ENCODE measurements at regions not wholly inside any gene's neighbourhood (a gene's known extent, or its start where the extent isn't known, plus 50 kb on each side); places are given as distances from the start of the nearest gene placed in this dataset.

- intact Hi-C loops (cut with micrococcal nuclease; ENCODE audit: unreplicated experiment) (no loop called here), in situ Hi-C loops (cut with MboI) (no loop called here)
- FAIRE-seq, result no peak
- Histone ChIP-seq H3K9me3 (replicated peaks; ENCODE audit: control insufficient read depth, insufficient read depth, low read length) (no peaks in the 10 kb centered on the region), H3K4me1 (ENCODE audit: control insufficient read depth, insufficient read depth, low read length) (no peaks in the 10 kb centered on the region), H3K4me2 (ENCODE audit: control insufficient read depth, insufficient read depth) (no peak overlapping the region), H3K36me3 (ENCODE audit: control insufficient read depth in 2 of 2, insufficient read depth in 2 of 2, low read length in 1 of 2) (no peaks in the 10 kb centered on the region), H4K20me1 (ENCODE audit: control insufficient read depth, insufficient read depth) (no peaks in the 10 kb centered on the region), H3K27ac (ENCODE audit: control insufficient read depth, insufficient read depth) (no peak overlapping the region), H3K27me3 (replicated peaks in 1 of 2; ENCODE audit: control insufficient read depth in 2 of 2, insufficient read depth in 2 of 2, low read length in 1 of 2) (no peaks in the 10 kb centered on the region), H3K9ac (ENCODE audit: control insufficient read depth, insufficient read depth, low read length) (no peak overlapping the region), H2AFZ (ENCODE audit: control insufficient read depth, low read depth, low read length) (no peak overlapping the region), H3K4me3 (no peak overlapping the region), H3K79me2 (ENCODE audit: control insufficient read depth, insufficient read depth, low read length) (no peaks in the 10 kb centered on the region)
- TF ChIP-seq YBX1 (IDR thresholded peaks at IDR 0.05), result no peak
- TF ChIP-seq STAT1 (conservative IDR thresholded peaks at IDR 0.05), result no peak
- WGBS (ENCODE audit: insufficient coverage, insufficient replicate concordance, low lambda C conversion rate, missing lambda C conversion rate), result 83% methylated on average over 8 of the region's 8 CpGs
- RAD21 ChIA-PET (ENCODE audit: unreplicated experiment), result no interaction called here
- POLR2A ChIA-PET, result no interaction called here
- SMC1A ChIA-PET (ENCODE audit: uncharacterized antibody, unreplicated experiment), result no interaction called here
- ATAC-seq, result no peak
- no TSS peak for BruUV-seq (replicated peaks)
- no peak for DNase-seq (ENCODE audit: low read depth, low spot score)
- CTCF ChIA-PET, result no interaction called here
Measured at GRCh38 chrX:80929251-80929650, 119.6 kb upstream of the BRWD3 start.

DNA sequence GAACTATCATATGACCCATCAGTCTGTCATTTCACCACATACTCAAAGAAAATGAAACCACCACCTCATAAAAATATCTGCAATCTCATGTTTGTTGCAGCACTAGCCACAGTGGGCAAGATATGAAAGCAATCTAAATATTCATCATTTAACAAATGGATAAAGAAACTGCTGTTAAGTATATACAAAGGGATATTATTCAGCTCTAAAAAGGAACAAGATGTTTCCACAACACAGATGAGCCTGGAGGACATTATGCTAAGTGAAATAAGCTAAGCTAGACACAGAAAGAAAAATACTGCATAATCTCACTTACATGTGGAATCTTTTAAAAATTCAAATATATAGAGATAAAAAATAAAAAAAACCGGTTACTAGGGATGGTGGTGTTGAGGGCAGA is 108.2 kb upstream of the BRWD3 start:
- ChIA-PET POLR2A (no interaction called here), RAD21 (ENCODE audit: unreplicated experiment) (no interaction called here), SMC1A (ENCODE audit: uncharacterized antibody, unreplicated experiment) (no interaction called here), CTCF (no interaction called here)
- Histone ChIP-seq H3K79me2 (ENCODE audit: control insufficient read depth, insufficient read depth, low read length) (no peaks in the 10 kb centered on the region), H3K4me3 (no peak overlapping the region), H3K27me3 (replicated peaks in 1 of 2; ENCODE audit: control insufficient read depth in 2 of 2, insufficient read depth in 2 of 2, low read length in 1 of 2) (no peaks in the 10 kb centered on the region), H3K27ac (ENCODE audit: control insufficient read depth, insufficient read depth) (no peak overlapping the region), H3K9ac (ENCODE audit: control insufficient read depth, insufficient read depth, low read length) (no peak overlapping the region), H3K36me3 (ENCODE audit: control insufficient read depth in 2 of 2, insufficient read depth in 2 of 2, low read length in 1 of 2) (no peaks in the 10 kb centered on the region), H3K9me3 (replicated peaks; ENCODE audit: control insufficient read depth, insufficient read depth, low read length) (no peaks in the 10 kb centered on the region), H3K4me2 (ENCODE audit: control insufficient read depth, insufficient read depth) (no peak overlapping the region), H4K20me1 (ENCODE audit: control insufficient read depth, insufficient read depth) (no peaks in the 10 kb centered on the region), H2AFZ (ENCODE audit: control insufficient read depth, low read depth, low read length) (no peak overlapping the region), H3K4me1 (ENCODE audit: control insufficient read depth, insufficient read depth, low read length) (no peaks in the 10 kb centered on the region)
- intact Hi-C loops (cut with micrococcal nuclease; ENCODE audit: unreplicated experiment), result no loop called here
- TF ChIP-seq RB1 (IDR thresholded peaks at IDR 0.05; ENCODE audit: borderline replicate concordance) (no peak), FOXM1 (IDR thresholded peaks at IDR 0.05; ENCODE audit: low read depth, low read length) (no peak), KDM1A (IDR thresholded peaks at IDR 0.05; ENCODE audit: borderline replicate concordance) (no peak), POLR2A (IDR thresholded peaks at IDR 0.05; ENCODE audit: low read depth, low read length) (no peak), ATF3 (IDR thresholded peaks at IDR 0.05; ENCODE audit: borderline replicate concordance, extremely low read depth, low read depth, low read length) (no peak), RUNX3 (IDR thresholded peaks at IDR 0.05; ENCODE audit: low read length) (no peak), GABPA (IDR thresholded peaks at IDR 0.05; ENCODE audit: low read depth) (no peak), EP300 (IDR thresholded peaks at IDR 0.05; ENCODE audit: borderline replicate concordance in 1 of 2, control insufficient read depth in 1 of 2, low read depth in 2 of 2, low read length in 2 of 2) (no peak)
- TF ChIP-seq, protein P1, sequence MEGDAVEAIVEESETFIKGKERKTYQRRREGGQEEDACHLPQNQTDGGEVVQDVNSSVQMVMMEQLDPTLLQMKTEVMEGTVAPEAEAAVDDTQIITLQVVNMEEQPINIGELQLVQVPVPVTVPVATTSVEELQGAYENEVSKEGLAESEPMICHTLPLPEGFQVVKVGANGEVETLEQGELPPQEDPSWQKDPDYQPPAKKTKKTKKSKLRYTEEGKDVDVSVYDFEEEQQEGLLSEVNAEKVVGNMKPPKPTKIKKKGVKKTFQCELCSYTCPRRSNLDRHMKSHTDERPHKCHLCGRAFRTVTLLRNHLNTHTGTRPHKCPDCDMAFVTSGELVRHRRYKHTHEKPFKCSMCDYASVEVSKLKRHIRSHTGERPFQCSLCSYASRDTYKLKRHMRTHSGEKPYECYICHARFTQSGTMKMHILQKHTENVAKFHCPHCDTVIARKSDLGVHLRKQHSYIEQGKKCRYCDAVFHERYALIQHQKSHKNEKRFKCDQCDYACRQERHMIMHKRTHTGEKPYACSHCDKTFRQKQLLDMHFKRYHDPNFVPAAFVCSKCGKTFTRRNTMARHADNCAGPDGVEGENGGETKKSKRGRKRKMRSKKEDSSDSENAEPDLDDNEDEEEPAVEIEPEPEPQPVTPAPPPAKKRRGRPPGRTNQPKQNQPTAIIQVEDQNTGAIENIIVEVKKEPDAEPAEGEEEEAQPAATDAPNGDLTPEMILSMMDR (IDR thresholded peaks at IDR 0.05 in 2 of 3, conservative IDR thresholded peaks at IDR 0.05 in 1 of 3; ENCODE audit: control insufficient read depth in 2 of 3, extremely low read depth in 1 of 3, insufficient read depth in 1 of 3, low read depth in 3 of 3, low read length in 3 of 3), result no peak
- TF ChIP-seq, protein P2, sequence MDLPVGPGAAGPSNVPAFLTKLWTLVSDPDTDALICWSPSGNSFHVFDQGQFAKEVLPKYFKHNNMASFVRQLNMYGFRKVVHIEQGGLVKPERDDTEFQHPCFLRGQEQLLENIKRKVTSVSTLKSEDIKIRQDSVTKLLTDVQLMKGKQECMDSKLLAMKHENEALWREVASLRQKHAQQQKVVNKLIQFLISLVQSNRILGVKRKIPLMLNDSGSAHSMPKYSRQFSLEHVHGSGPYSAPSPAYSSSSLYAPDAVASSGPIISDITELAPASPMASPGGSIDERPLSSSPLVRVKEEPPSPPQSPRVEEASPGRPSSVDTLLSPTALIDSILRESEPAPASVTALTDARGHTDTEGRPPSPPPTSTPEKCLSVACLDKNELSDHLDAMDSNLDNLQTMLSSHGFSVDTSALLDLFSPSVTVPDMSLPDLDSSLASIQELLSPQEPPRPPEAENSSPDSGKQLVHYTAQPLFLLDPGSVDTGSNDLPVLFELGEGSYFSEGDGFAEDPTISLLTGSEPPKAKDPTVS (IDR thresholded peaks at IDR 0.05; ENCODE audit: low read depth, low read length), result no peak
- in situ Hi-C loops (cut with MboI), result no loop called here
- ATAC-seq, result no peak
- FAIRE-seq, result no peak
- WGBS (ENCODE audit: insufficient coverage, insufficient replicate concordance, low lambda C conversion rate, missing lambda C conversion rate), result 0% methylated on average over 1 of the region's 1 CpG
- DNase-seq (ENCODE audit: low read depth, low spot score), result no peak
- no TSS peak for BruUV-seq (replicated peaks)
